ENCODE measurements at regions not wholly inside any gene's neighbourhood (a gene's known extent, or its start where the extent isn't known, plus 50 kb on each side); places are given as distances from the start of the nearest gene placed in this dataset.

GRCh38 chr2:78263571-78263970 is 741.4 kb upstream of the LRRTM4 start:
- no peak for TF ChIP-seq POLR2A (IDR thresholded peaks at IDR 0.05)
- TF ChIP-seq, protein P1, sequence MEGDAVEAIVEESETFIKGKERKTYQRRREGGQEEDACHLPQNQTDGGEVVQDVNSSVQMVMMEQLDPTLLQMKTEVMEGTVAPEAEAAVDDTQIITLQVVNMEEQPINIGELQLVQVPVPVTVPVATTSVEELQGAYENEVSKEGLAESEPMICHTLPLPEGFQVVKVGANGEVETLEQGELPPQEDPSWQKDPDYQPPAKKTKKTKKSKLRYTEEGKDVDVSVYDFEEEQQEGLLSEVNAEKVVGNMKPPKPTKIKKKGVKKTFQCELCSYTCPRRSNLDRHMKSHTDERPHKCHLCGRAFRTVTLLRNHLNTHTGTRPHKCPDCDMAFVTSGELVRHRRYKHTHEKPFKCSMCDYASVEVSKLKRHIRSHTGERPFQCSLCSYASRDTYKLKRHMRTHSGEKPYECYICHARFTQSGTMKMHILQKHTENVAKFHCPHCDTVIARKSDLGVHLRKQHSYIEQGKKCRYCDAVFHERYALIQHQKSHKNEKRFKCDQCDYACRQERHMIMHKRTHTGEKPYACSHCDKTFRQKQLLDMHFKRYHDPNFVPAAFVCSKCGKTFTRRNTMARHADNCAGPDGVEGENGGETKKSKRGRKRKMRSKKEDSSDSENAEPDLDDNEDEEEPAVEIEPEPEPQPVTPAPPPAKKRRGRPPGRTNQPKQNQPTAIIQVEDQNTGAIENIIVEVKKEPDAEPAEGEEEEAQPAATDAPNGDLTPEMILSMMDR (IDR thresholded peaks at IDR 0.05): no peak
